OCI-LY1 (cell line): ENCODE measurements at regions not wholly inside any gene's neighbourhood (a gene's known extent, or its start where the extent isn't known, plus 50 kb on each side); places are given as distances from the start of the nearest gene placed in this dataset.

Experiments used
- H2AFZ ChIP-seq: fragments of 200-600 bp; sonication (generic), shearing (Covaris generic); 2 replicates; pipeline ENCODE4 v1.6.0; 2014; ENCODE audit warnings: antibody characterized with exemption, mild to moderate bottlenecking, low read length
- H3F3A ChIP-seq: fragments of 200-600 bp; sonication (generic), shearing (Covaris generic); 2 replicates; pipeline ENCODE4 v1.6.0; 2014; ENCODE audit warnings: mild to moderate bottlenecking, antibody characterized with exemption, low read length, moderate library complexity; ENCODE audit not compliant: insufficient read depth
- H3K27ac ChIP-seq: fragments of 200-600 bp; sonication (generic); 2 replicates; pipeline ENCODE4 v1.5.1; 2014; ENCODE audit warnings: low read length, mixed run types, mild to moderate bottlenecking, low read depth; ENCODE audit not compliant: poor library complexity, severe bottlenecking
- H3K27me3 ChIP-seq: fragments of 200-600 bp; sonication (generic); 2 replicates; pipeline ENCODE4 v1.6.0; 2014; ENCODE audit warnings: antibody characterized with exemption, mild to moderate bottlenecking, low read length, moderate library complexity; ENCODE audit not compliant: insufficient read depth
- H3K36me3 ChIP-seq: fragments of 200-600 bp; sonication (generic); 2 replicates; pipeline ENCODE4 v1.6.1; 2014; ENCODE audit warnings: mild to moderate bottlenecking, antibody characterized with exemption, low read length, moderate library complexity, mixed read lengths; ENCODE audit not compliant: insufficient read depth
- H3K4me1 ChIP-seq: fragments of 200-600 bp; sonication (generic); 2 replicates; pipeline ENCODE4 v1.5.1; 2014; ENCODE audit warnings: mild to moderate bottlenecking, low read length, moderate library complexity; ENCODE audit not compliant: insufficient read depth, severe bottlenecking
- H3K4me2 ChIP-seq: fragments of 200-600 bp; sonication (generic), shearing (Covaris generic); 2 replicates; pipeline ENCODE4 v1.6.1; 2014; ENCODE audit warnings: low read length
- H3K4me3 ChIP-seq: fragments of 200-600 bp; sonication (generic); 2 replicates; pipeline ENCODE4 v1.5.1; 2014; ENCODE audit warnings: low read length, low read depth, mild to moderate bottlenecking, mixed read lengths; ENCODE audit not compliant: poor library complexity, severe bottlenecking
- H3K79me2 ChIP-seq: fragments of 200-600 bp; shearing (Covaris generic); 2 replicates; pipeline ENCODE4 v1.6.1; 2016; ENCODE audit warnings: mixed run types, low read length, mixed read lengths; ENCODE audit not compliant: insufficient read depth
- H3K9ac ChIP-seq: fragments of 200-600 bp; sonication (generic), shearing (Covaris generic); 2 replicates; pipeline ENCODE4 v1.6.1; 2014; ENCODE audit warnings: mild to moderate bottlenecking, low read length, mixed read lengths
- H3K9me2 ChIP-seq: fragments of 200-600 bp; sonication (generic), shearing (Covaris generic); 2 replicates; pipeline ENCODE4 v1.6.1; 2014; ENCODE audit warnings: low read depth, mild to moderate bottlenecking, low read length, mixed read lengths
- H3K9me3 ChIP-seq: fragments of 200-600 bp; shearing (Covaris generic); 2 replicates; pipeline ENCODE4 v1.6.1; 2014; ENCODE audit warnings: low read length, mixed read lengths
- H4K20me1 ChIP-seq: fragments of 200-600 bp; sonication (generic), shearing (Covaris generic); 2 replicates; pipeline ENCODE4 v1.6.0; 2016; ENCODE audit warnings: mild to moderate bottlenecking, low read length; ENCODE audit not compliant: insufficient read depth
- CTCF ChIP-seq: fragments of 200-600 bp; sonication (generic), shearing (Covaris generic); IDR thresholded peaks from 2 replicates; pipeline ENCODE4 v1.5.1; 2017; ENCODE audit warnings: mild to moderate bottlenecking, antibody characterized with exemption, low read length, moderate library complexity, mixed read lengths
- EZH2 ChIP-seq: fragments of 200-600 bp; sonication (generic), shearing (Covaris generic); IDR thresholded peaks from 2 replicates; pipeline ENCODE4 v1.8.0; 2017; ENCODE audit warnings: borderline replicate concordance, mixed run types, mild to moderate bottlenecking, antibody characterized with exemption, low read length, moderate library complexity, mixed read lengths

- Histone ChIP-seq H3K27me3 (no peaks in the 10 kb centered on the region), H3K4me2 (no peak overlapping the region), H3K27ac (no peak overlapping the region), H3K9ac (no peak overlapping the region), H3F3A (no peaks in the 10 kb centered on the region), H3K4me1 (no peaks in the 10 kb centered on the region), H3K79me2 (no peaks in the 10 kb centered on the region), H2AFZ (no peak overlapping the region), H3K36me3 (no peaks in the 10 kb centered on the region), H4K20me1 (no peaks in the 10 kb centered on the region), H3K4me3 (no peak overlapping the region), H3K9me3 (no peaks in the 10 kb centered on the region), H3K9me2 (no peaks in the 10 kb centered on the region)
- peak; percentile 46; the same call in 1 of the 2 replicates for TF ChIP-seq CTCF
- TF ChIP-seq EZH2, result no peak
Measured at GRCh38 chrX:30504309-30504708, 73.3 kb downstream of the TASL start.

GRCh38 chrX:30495468-30495867 lies 82.1 kb downstream of the TASL start:
- no peaks in the 10 kb centered on the region for H3K4me1 ChIP-seq
- H3K4me3 ChIP-seq, result no peak overlapping the region
- H3K9ac ChIP-seq, result no peak overlapping the region
- H3K4me2 ChIP-seq, result no peak overlapping the region
- H2AFZ ChIP-seq, result no peak overlapping the region
- H3K9me3 ChIP-seq, result no peaks in the 10 kb centered on the region
- TF ChIP-seq EZH2 (no peak), CTCF (no peak)
- H3F3A ChIP-seq, result no peaks in the 10 kb centered on the region
- H3K27me3 ChIP-seq, result no peaks in the 10 kb centered on the region
- H3K27ac ChIP-seq, result no peak overlapping the region
- H3K36me3 ChIP-seq, result no peaks in the 10 kb centered on the region
- no peaks in the 10 kb centered on the region for H3K79me2 ChIP-seq
- no peaks in the 10 kb centered on the region for H3K9me2 ChIP-seq
- H4K20me1 ChIP-seq, result no peaks in the 10 kb centered on the region

- no peaks in the 10 kb centered on the region for H3F3A ChIP-seq
- H3K36me3 ChIP-seq, result no peaks in the 10 kb centered on the region
- no peak overlapping the region for H3K4me2 ChIP-seq
- no peaks in the 10 kb centered on the region for H4K20me1 ChIP-seq
- H3K9me2 ChIP-seq, result no peaks in the 10 kb centered on the region
- H3K9me3 ChIP-seq, result no peaks in the 10 kb centered on the region
- no peaks in the 10 kb centered on the region for H3K4me1 ChIP-seq
- H3K9ac ChIP-seq, result no peak overlapping the region
- no peak overlapping the region for H2AFZ ChIP-seq
- TF ChIP-seq EZH2, result no peak
- no peak for TF ChIP-seq CTCF
- no peak overlapping the region for H3K27ac ChIP-seq
- no peak overlapping the region for H3K4me3 ChIP-seq
- H3K79me2 ChIP-seq, result no peaks in the 10 kb centered on the region
- no peaks in the 10 kb centered on the region for H3K27me3 ChIP-seq
Measured at GRCh38 chrX:30493348-30493747, 84.2 kb downstream of the TASL start.
